ENCODE measurements at regions not wholly inside any gene's neighbourhood (a gene's known extent, or its start where the extent isn't known, plus 50 kb on each side); places are given as distances from the start of the nearest gene placed in this dataset.

- no peak for TF ChIP-seq REST (IDR thresholded peaks at IDR 0.05; ENCODE audit: insufficient replicate concordance, low read depth)
- no peak for TF ChIP-seq CTCF (IDR thresholded peaks at IDR 0.05; ENCODE audit: insufficient read depth, low read length)
- no peak for TF ChIP-seq SPI1 (IDR thresholded peaks at IDR 0.05; ENCODE audit: borderline replicate concordance, low read depth)
- TF ChIP-seq POLR2AphosphoS5 (IDR thresholded peaks at IDR 0.05; ENCODE audit: low read depth): no peak
- no peak for TF ChIP-seq GABPA (IDR thresholded peaks at IDR 0.05; ENCODE audit: low read depth)
- DNase-seq (ENCODE audit: low read depth in 1 of 2, low spot score in 1 of 2): no peak
- H3K27ac ChIP-seq (replicated peaks): no peak overlapping the region
- no peaks in the 10 kb centered on the region for H3K27me3 ChIP-seq (ENCODE audit: insufficient read depth, poor library complexity, severe bottlenecking)
- H3K4me3 ChIP-seq (replicated peaks; ENCODE audit: insufficient read depth, low read length): no peak overlapping the region
Observed at GRCh38 chr4:66613591-66613990, 931.7 kb downstream of the CENPC start.

DNA sequence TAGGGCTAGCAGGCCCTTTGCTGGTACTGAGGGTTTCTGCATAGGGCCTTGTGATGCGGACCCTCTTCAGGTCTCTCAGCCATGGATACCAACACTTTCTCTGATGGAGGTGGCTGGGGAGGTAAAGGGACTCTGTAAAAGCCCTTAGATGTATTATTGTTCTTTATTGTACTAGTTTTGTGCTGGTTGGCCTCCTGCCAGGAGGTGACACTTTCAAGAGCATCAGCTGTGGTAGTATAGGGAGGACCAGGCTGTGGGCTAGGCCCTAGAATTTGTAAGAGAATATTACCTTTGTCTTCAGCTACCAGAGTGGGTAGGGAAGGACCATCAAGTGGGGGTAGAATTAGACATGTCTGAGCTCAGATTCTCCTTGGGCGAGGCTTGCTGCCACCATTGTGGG lies 936.3 kb downstream of the CENPC start:
- Histone ChIP-seq H3K27ac (replicated peaks) (no peak overlapping the region), H3K27me3 (ENCODE audit: insufficient read depth, poor library complexity, severe bottlenecking) (no peaks in the 10 kb centered on the region), H3K4me3 (replicated peaks; ENCODE audit: insufficient read depth, low read length) (no peak overlapping the region)
- no peak for DNase-seq (ENCODE audit: low read depth in 1 of 2, low spot score in 1 of 2)
- TF ChIP-seq POLR2AphosphoS5 (IDR thresholded peaks at IDR 0.05; ENCODE audit: low read depth) (no peak), SPI1 (IDR thresholded peaks at IDR 0.05; ENCODE audit: borderline replicate concordance, low read depth) (no peak), CTCF (IDR thresholded peaks at IDR 0.05; ENCODE audit: insufficient read depth, low read length) (no peak), REST (IDR thresholded peaks at IDR 0.05; ENCODE audit: insufficient replicate concordance, low read depth) (no peak), GABPA (IDR thresholded peaks at IDR 0.05; ENCODE audit: low read depth) (no peak)

DNA sequence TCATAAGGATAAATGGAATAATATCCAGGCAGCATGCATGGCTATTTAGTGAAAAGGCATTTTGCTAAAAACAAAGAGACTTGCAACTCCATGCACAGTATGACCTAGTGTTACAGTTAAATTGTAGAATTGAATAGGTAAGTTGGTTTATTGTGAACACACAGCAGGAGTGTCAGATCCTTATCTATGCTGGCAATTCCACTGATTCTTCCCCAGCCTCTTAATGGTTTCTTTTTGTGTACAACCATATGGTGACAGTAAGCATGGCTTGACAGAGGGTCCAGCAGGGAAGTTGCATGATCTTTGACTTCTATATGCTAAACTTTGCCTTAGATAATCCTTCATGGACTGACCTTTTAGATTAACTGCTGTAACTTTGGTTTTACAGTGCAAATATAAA lies 936.6 kb upstream of the EPHA5 start:
- Histone ChIP-seq H3K4me3 (replicated peaks; ENCODE audit: insufficient read depth, low read length) (no peak overlapping the region), H3K27ac (replicated peaks) (no peak overlapping the region), H3K27me3 (ENCODE audit: insufficient read depth, poor library complexity, severe bottlenecking) (no peaks in the 10 kb centered on the region)
- DNase-seq (ENCODE audit: low read depth in 1 of 2, low spot score in 1 of 2): no peak
- TF ChIP-seq REST (IDR thresholded peaks at IDR 0.05; ENCODE audit: insufficient replicate concordance, low read depth) (no peak), SPI1 (IDR thresholded peaks at IDR 0.05; ENCODE audit: borderline replicate concordance, low read depth) (no peak), POLR2AphosphoS5 (IDR thresholded peaks at IDR 0.05; ENCODE audit: low read depth) (no peak), CTCF (IDR thresholded peaks at IDR 0.05; ENCODE audit: insufficient read depth, low read length) (no peak), GABPA (IDR thresholded peaks at IDR 0.05; ENCODE audit: low read depth) (no peak)

Data from HL-60 (cell line).